ENCODE measurements at regions not wholly inside any gene's neighbourhood (a gene's known extent, or its start where the extent isn't known, plus 50 kb on each side); places are given as distances from the start of the nearest gene placed in this dataset.

- no peaks in the 10 kb centered on the region for H3K36me3 ChIP-seq (ENCODE audit: control insufficient read depth in 1 of 2, insufficient read depth in 2 of 2, low read length in 2 of 2)
- no peaks in the 10 kb centered on the region for H3K9me2 ChIP-seq (ENCODE audit: insufficient read depth)
- no peaks in the 10 kb centered on the region for H3K79me2 ChIP-seq (ENCODE audit: insufficient read depth, low read length)
- CTCF ChIA-PET, result no interaction called here
- TF ChIP-seq JUND (IDR thresholded peaks at IDR 0.05) (peak; percentile 37), YY1 (IDR thresholded peaks at IDR 0.05; ENCODE audit: extremely low read depth, insufficient replicate concordance, low read depth, low read length) (peak; percentile 26), EZH2 (IDR thresholded peaks at IDR 0.05) (no peak), FOSL1 (IDR thresholded peaks at IDR 0.05; ENCODE audit: low read depth) (0 out of 2 replicates have a peak, but pooled peaks have one; percentile 16), SP1 (IDR thresholded peaks at IDR 0.05; ENCODE audit: low read depth) (0 out of 2 replicates have a peak, but pooled peaks have one; percentile 7)
- peak; percentile 74 for DNase-seq (ENCODE audit: low read depth, low spot score)
- peaks cover 7 to 25% of the 10 kb centered on the region in 2 experiments; a peak in 3 of 4 replicates for H3K4me1 ChIP-seq (ENCODE audit: control insufficient read depth in 1 of 2, insufficient read depth in 2 of 2, low read length in 2 of 2)
- no peaks in the 10 kb centered on the region for H4K20me1 ChIP-seq (ENCODE audit: insufficient read depth)
- RAD21 ChIA-PET (ENCODE audit: low non-redundant PET in 1 of 2, low total read pairs in 2 of 2, uncharacterized antibody in 2 of 2, unreplicated experiment in 2 of 2), result no interaction called here
- BruUV-seq (replicated peaks), result no TSS peak
- ATAC-seq, result peak; percentile 90
- H3K27ac ChIP-seq (ENCODE audit: low read depth, low read length), result no peak overlapping the region
- H3K4me3 ChIP-seq (replicated peaks in 1 of 2; ENCODE audit: low read depth in 1 of 2, low read length in 2 of 2), result no peak overlapping the region
- peak overlapping the region; percentile 44 for H3K4me2 ChIP-seq (ENCODE audit: low read length)
- H3K27me3 ChIP-seq (ENCODE audit: insufficient read depth, low read length), result no peaks in the 10 kb centered on the region
- no peaks in the 10 kb centered on the region for H3K9me3 ChIP-seq (ENCODE audit: control insufficient read depth in 1 of 2, insufficient read depth in 1 of 2, low read depth in 1 of 2, low read length in 2 of 2)
- H2AFZ ChIP-seq (ENCODE audit: low read depth, low read length, poor library complexity, severe bottlenecking), result peak overlapping the region; percentile 20
- POLR2A ChIA-PET, result interaction anchor here (0.6 kb wide), 1 partner anchor 482 kb away, joined by 3 read pairs; no protein-coding TSS in a partner anchor
- intact Hi-C loops (cut with micrococcal nuclease), result no loop called here
- 0 out of 2 replicates have a peak overlapping the region, but pooled peaks have one; percentile 7 for H3K9ac ChIP-seq (ENCODE audit: low read length)
Measured at GRCh38 chr7:131235489-131236317, 92.0 kb upstream of the MKLN1 start.

- RAD21 ChIA-PET (ENCODE audit: low non-redundant PET in 1 of 2, low total read pairs in 2 of 2, uncharacterized antibody in 2 of 2, unreplicated experiment in 2 of 2), result no interaction called here
- Histone ChIP-seq H3K9ac (ENCODE audit: low read length) (0 out of 2 replicates have a peak overlapping the region, but pooled peaks have one; percentile 7), H3K4me3 (replicated peaks in 1 of 2; ENCODE audit: low read depth in 1 of 2, low read length in 2 of 2) (no peak overlapping the region), H4K20me1 (ENCODE audit: insufficient read depth) (no peaks in the 10 kb centered on the region), H3K9me3 (ENCODE audit: control insufficient read depth in 1 of 2, insufficient read depth in 1 of 2, low read depth in 1 of 2, low read length in 2 of 2) (no peaks in the 10 kb centered on the region), H3K79me2 (ENCODE audit: insufficient read depth, low read length) (no peaks in the 10 kb centered on the region), H3K36me3 (ENCODE audit: control insufficient read depth in 1 of 2, insufficient read depth in 2 of 2, low read length in 2 of 2) (no peaks in the 10 kb centered on the region), H2AFZ (ENCODE audit: low read depth, low read length, poor library complexity, severe bottlenecking) (peak overlapping the region; percentile 20), H3K9me2 (ENCODE audit: insufficient read depth) (no peaks in the 10 kb centered on the region), H3K4me2 (ENCODE audit: low read length) (peak overlapping the region; percentile 44), H3K4me1 (ENCODE audit: control insufficient read depth in 1 of 2, insufficient read depth in 2 of 2, low read length in 2 of 2) (peaks cover 7 to 25% of the 10 kb centered on the region in 2 experiments; a peak in 3 of 4 replicates), H3K27ac (ENCODE audit: low read depth, low read length) (no peak overlapping the region), H3K27me3 (ENCODE audit: insufficient read depth, low read length) (no peaks in the 10 kb centered on the region)
- CTCF ChIA-PET, result no interaction called here
- BruUV-seq (replicated peaks), result no TSS peak
- intact Hi-C loops (cut with micrococcal nuclease), result no loop called here
- DNase-seq (ENCODE audit: low read depth, low spot score) (no peak), ATAC-seq (no peak)
- POLR2A ChIA-PET, result interaction anchor here (0.6 kb wide), 1 partner anchor 483 kb away, joined by 3 read pairs; no protein-coding TSS in a partner anchor
- TF ChIP-seq ZBTB33 (IDR thresholded peaks at IDR 0.05; ENCODE audit: extremely low read depth, insufficient replicate concordance, low read length) (no peak), EZH2 (IDR thresholded peaks at IDR 0.05) (no peak), CBX3 (IDR thresholded peaks at IDR 0.05; ENCODE audit: low read depth) (no peak), YY1 (IDR thresholded peaks at IDR 0.05; ENCODE audit: extremely low read depth, insufficient replicate concordance, low read depth, low read length) (no peak), FOSL1 (IDR thresholded peaks at IDR 0.05; ENCODE audit: low read depth) (no peak), SRF (IDR thresholded peaks at IDR 0.05; ENCODE audit: low read depth) (no peak), EGR1 (IDR thresholded peaks at IDR 0.05; ENCODE audit: low read depth) (no peak), POLR2AphosphoS5 (IDR thresholded peaks at IDR 0.05; ENCODE audit: low read depth, low read length) (no peak), MAX (IDR thresholded peaks at IDR 0.05) (no peak), SIN3A (IDR thresholded peaks at IDR 0.05; ENCODE audit: low read depth) (no peak), RAD21 (IDR thresholded peaks at IDR 0.05; ENCODE audit: low read depth) (no peak), JUND (IDR thresholded peaks at IDR 0.05) (no peak), ATF3 (IDR thresholded peaks at IDR 0.05) (no peak), POLR2A (IDR thresholded peaks at IDR 0.05; ENCODE audit: borderline replicate concordance, extremely low read depth, insufficient read depth, insufficient read length) (no peak), SP1 (IDR thresholded peaks at IDR 0.05; ENCODE audit: low read depth) (no peak), ZNF274 (IDR thresholded peaks at IDR 0.05; ENCODE audit: low read depth, low read length) (no peak), TCF7L2 (IDR thresholded peaks at IDR 0.05; ENCODE audit: borderline replicate concordance, extremely low read depth, insufficient read depth, insufficient read length) (no peak), CEBPB (IDR thresholded peaks at IDR 0.05; ENCODE audit: low read depth) (no peak)
Measured at GRCh38 chr7:131236318-131236672, 91.4 kb upstream of the MKLN1 start.
